Umbilical cord (tissue), 1 donor: ENCODE measurements at regions not wholly inside any gene's neighbourhood (a gene's known extent, or its start where the extent isn't known, plus 50 kb on each side); places are given as distances from the start of the nearest gene placed in this dataset.

Experiments used
- DNase-seq: peaks from one replicate; pipeline ENCODE4 v3.0.0-alpha.2; 2015; ENCODE audit warnings: low spot score

GRCh38 chr3:117298273-117298672 lies 588.7 kb downstream of the TUSC7 start:
- DNase-seq = no peak

- DNase-seq = no peak
Observed at GRCh38 chr3:117302428-117302827, 592.8 kb downstream of the TUSC7 start.

DNA sequence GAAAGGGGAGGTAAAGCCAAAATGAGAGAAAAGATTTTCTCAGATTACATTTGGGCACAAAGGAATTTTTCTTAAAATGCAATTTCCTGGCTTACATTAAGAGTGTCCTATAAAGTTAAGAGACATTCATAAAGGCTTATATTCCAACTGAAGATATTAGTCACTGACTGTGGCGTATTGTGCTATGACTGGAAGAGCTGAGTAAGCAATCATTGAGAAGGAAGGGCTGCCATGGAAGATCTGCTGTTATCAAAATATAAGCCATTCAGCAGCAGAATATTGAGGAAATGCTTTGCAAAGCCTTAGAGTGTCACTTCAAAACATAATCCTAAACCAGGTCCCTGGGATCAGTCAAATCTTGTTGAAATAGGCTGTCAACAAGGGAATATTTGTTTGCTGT lies 593.9 kb downstream of the TUSC7 start:
- DNase-seq = peak; percentile 42

GRCh38 chr3:117304681-117305080 lies 595.1 kb downstream of the TUSC7 start:
- DNase-seq = no peak

DNA sequence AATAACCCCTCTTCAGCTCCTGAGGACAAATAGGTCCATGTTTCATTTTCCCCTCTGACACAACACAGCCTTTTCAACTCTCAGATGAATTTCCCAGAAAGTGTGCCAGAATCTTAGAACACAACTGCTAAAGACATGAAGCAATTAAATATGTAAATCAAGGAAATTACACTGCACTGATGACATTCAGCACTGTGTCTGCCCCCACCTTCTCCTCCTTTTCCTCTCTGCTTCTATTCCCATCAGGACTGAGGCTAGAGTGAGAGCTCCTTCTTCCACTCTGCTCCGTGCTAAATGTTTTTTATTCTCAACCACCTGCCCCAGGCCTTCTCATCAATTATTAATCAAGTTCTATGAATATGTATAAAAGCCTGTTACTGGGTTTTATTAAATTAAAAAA lies 596.1 kb downstream of the TUSC7 start:
- DNase-seq = no peak

DNA sequence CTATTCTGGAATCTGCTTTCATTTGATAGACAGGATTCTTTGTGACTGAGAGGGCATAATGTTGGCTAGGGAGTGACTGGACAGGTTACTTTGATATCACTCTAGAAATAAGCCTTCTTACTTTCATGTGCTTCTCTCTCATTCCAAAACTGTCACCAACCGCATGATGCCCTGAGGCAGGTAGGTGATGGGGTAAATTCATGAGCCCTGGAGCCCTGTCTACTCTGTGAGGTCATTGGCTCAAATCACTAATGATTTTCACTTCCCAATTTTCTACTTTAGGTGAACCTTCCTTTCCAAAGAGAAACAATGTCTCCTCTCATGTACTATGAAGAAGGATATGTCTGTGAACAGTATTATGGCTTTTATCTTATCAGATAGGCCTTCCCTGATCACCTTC lies 596.7 kb downstream of the TUSC7 start:
- no peak for DNase-seq

- DNase-seq = no peak
Observed at GRCh38 chr3:117308353-117308752, 598.8 kb downstream of the TUSC7 start.

DNA sequence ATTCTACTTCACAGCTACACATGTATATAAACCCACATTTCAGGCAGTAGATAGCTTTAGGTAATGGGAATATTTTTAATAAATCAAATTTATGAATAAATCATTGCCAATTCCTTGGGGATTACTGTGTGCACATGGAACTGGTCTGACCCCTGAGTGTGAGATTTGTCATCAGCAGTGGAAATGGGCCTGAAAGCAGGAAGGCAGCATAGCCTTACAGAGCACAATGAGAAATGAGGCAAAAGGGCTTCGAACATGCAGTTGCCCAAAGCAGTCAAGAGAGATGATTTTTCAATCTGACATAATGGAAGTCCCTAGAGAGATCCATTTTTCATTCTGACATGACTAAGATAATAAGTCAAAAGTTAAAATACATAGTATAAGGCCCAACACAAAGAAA lies 599.2 kb downstream of the TUSC7 start:
- no peak for DNase-seq

- DNase-seq = no peak
Observed at GRCh38 chr3:117310536-117310935, 601.0 kb downstream of the TUSC7 start.

GRCh38 chr3:117314441-117315150 lies 605.0 kb downstream of the TUSC7 start:
- no peak for DNase-seq

DNA sequence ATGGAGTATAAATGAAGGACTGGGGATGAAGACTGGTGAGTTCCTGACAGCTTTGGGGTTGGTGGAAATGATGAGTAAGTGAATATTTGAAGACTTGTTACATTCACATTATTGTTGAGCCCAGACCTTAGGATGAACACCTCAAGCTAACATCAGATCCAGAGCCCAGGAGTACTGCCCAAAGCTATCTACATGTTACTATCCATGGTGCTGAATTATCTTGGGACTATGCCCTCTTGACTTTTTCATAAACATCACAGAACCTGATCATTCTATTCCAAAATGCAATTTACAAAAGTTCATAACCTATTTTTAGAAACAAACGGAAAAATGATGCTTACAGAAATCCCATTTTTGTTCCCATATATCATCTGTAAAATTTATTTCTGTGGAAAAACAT lies 613.3 kb downstream of the TUSC7 start:
- DNase-seq = peak; percentile 26

DNA sequence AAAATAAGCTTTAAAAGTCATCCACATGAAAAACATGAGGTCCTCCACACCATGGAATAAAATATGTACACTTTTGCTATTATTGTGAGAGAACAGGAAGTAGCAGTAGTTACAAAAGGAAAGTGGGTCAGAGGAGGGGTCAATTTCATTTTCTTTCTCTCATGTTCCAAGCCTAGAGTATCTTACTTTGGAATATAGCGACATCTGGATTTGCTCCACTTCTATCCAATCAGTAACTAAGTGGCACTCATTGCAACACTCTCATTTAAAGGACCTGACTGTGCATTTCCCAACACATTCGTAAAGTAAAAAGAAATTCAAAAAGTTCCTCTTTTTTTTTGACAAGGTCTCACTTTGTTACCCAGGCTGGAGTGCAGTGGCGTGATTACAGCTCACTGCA lies 637.3 kb downstream of the TUSC7 start:
- no peak for DNase-seq

GRCh38 chr3:117348884-117349283 lies 639.3 kb downstream of the TUSC7 start:
- no peak for DNase-seq

- no peak for DNase-seq
Observed at GRCh38 chr3:117349566-117349965, 640.0 kb downstream of the TUSC7 start.

GRCh38 chr3:117350371-117350770 lies 640.8 kb downstream of the TUSC7 start:
- DNase-seq = peak; percentile 67

DNA sequence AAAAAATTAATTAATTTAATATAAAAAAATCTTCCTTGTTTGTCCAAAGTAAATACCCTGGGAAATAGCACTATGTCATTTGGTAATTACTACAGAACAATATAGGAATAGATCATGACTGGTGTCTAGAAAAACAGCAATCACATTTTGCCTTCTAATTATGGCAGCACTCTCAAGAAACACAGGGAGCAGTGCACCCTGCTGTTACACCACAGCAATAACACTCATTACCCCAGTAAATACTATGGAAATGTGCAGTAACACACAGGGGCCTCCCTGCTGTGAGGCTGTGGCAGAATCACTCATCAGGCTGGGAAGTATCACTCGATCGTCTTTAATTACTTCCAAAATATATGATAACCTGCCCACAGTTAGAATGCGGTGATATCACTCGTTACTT lies 646.0 kb downstream of the TUSC7 start:
- DNase-seq = no peak

DNA sequence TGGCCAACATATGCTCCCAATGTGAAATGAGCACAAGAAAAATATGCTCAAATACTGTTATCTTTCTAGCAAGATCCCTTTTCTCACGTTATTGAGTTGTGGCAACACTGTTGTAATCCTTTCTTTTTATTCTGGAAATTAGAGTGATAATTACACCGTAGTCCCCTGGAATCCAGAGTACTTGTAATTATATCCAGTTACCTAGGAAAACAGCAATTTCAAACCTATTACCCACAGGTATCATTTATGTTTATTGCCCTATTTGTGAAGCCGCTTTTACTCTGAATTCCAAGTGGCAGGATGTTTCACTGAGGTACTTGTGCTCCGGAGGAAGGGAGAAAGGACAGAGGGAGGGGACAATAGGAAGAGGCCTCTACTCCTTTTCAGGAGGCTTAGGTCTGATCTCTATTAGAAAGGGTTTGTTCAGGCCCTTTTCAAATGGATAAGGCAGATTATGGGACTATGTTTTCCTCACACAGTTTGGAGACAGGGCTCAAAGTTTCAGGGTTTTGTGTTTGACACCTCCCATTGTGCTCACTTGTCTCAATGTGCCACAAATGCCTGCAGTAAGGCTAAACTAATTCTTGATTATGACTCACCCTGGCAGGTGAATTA lies 646.6 kb downstream of the TUSC7 start:
- no peak for DNase-seq

GRCh38 chr3:117358717-117359314 lies 649.2 kb downstream of the TUSC7 start:
- DNase-seq = no peak

DNA sequence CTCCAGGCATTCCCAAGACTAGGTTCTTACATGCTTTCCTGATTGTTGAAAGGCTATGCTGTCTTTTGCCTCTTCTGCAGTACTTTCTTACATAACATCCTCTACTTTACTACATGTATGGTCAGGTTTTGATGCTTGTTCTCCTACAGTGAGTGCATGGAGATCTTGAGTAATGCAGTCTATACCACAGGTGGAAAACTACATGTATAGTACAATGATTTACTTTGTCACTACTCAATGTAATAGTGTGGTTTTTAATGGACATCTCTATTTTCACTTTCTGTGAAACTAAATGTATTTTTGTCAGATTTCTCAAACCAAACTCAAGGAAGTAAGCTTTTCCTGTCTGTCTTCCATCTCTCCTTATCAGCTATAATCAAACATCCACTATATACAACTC lies 657.0 kb downstream of the TUSC7 start:
- no peak for DNase-seq

- DNase-seq = no peak
Observed at GRCh38 chr3:117367861-117368260, 658.3 kb downstream of the TUSC7 start.

GRCh38 chr3:117380631-117381030 lies 671.1 kb downstream of the TUSC7 start:
- DNase-seq = no peak

DNA sequence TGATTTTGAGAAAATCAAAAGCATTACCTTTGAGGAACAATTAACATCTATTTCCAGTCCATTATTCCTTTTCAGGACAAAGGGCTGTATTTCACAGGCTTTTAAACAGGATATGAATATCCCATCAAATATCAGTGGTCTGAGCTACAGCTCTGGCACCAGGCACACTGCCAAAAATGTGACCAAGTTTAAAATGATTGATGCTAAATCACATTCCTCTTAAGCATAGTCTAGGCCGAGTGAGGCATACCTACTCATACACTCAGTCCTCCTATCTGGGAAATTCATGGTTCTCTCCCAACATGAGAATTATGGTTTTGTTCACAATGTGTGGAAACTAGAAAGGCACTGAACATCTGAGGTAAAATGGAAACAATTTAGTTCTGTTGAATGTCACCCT lies 683.5 kb downstream of the TUSC7 start:
- peak; percentile 37 for DNase-seq
